SK-N-SH treated with all-trans-retinoic acid at 6 μM for 48 hours (cell line): ENCODE measurements at regions not wholly inside any gene's neighbourhood (a gene's known extent, or its start where the extent isn't known, plus 50 kb on each side); places are given as distances from the start of the nearest gene placed in this dataset.

Experiments
- BACH2 ChIP-seq: fragments of 250-450 bp; sonication (Bioruptor Pico); IDR thresholded peaks from 2 replicates; pipeline ENCODE4 v1.9.0; 2021; ENCODE audit warnings: mild to moderate bottlenecking, borderline replicate concordance
- ESRRG ChIP-seq: fragments of 250-450 bp; sonication (Bioruptor Pico); IDR thresholded peaks from 2 replicates; pipeline ENCODE4 v1.6.1; 2021; ENCODE audit warnings: mild to moderate bottlenecking
- ISL1 ChIP-seq: fragments of 250-450 bp; sonication (Bioruptor Pico); IDR thresholded peaks from 2 replicates; pipeline ENCODE4 v2.1.2; 2022; ENCODE audit warnings: mild to moderate bottlenecking, moderate library complexity
- ZC3H10 ChIP-seq: fragments of 250-450 bp; sonication (Bioruptor Pico); IDR thresholded peaks from 2 replicates; pipeline ENCODE4 v1.5.1; 2021; ENCODE audit warnings: mild to moderate bottlenecking, moderate library complexity
- ZFP3 ChIP-seq: fragments of 250-450 bp; sonication (Bioruptor Pico); IDR thresholded peaks from 2 replicates; pipeline ENCODE4 v1.5.0; 2020; ENCODE audit warnings: mild to moderate bottlenecking, moderate library complexity
- ZNF565 ChIP-seq: fragments of 450-650 bp; formaldehyde crosslinking; conservative IDR thresholded peaks from 2 replicates; pipeline ENCODE4 v1.5.0; 2020; ENCODE audit warnings: low read depth, mild to moderate bottlenecking, moderate library complexity
- ZNF70 ChIP-seq: fragments of 450-650 bp; formaldehyde crosslinking; IDR thresholded peaks from 2 replicates; pipeline ENCODE4 v1.5.0; 2020; ENCODE audit warnings: mild to moderate bottlenecking, moderate library complexity
- TF ChIP-seq, protein P1 (sequence below): fragments of 250-450 bp; sonication (Bioruptor Pico); IDR thresholded peaks from 2 replicates; pipeline ENCODE4 v1.8.0; 2020; ENCODE audit warnings: mild to moderate bottlenecking, moderate library complexity, borderline replicate concordance
- TF ChIP-seq, protein P2 (sequence below): fragments of 250-450 bp; sonication (Bioruptor Pico); IDR thresholded peaks from 2 replicates; pipeline ENCODE4 v1.5.1; 2020; ENCODE audit warnings: low read depth, mild to moderate bottlenecking, moderate library complexity
- TF ChIP-seq, protein P3 (sequence below): fragments of 250-450 bp; sonication (Bioruptor Pico); IDR thresholded peaks from 2 replicates; pipeline ENCODE4 v1.8.0; 2021; ENCODE audit warnings: low read depth, mild to moderate bottlenecking, moderate library complexity, borderline replicate concordance

DNA sequence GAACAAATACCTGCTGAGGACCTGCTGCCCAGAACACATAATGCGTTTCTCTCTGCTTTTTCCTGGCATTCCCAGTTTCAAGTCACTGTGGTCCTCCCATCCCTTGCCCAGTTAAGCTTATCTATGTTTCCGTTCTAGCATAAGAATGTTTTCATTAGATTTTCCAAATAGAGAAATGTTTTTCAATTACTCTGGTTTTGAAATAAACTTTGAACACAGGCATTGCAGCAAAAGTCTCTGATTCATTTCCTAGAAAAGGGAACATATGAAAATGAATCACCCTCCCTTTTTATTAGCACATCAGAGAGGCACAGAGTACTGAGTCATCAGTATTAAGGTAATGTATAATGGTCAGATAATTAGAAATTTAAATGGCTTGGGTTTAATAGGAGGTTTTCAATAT lies 201.1 kb upstream of the TMEM260 start:
- TF ChIP-seq ZNF70 (CRISPR knock-in tag) (no peak), ZNF565 (CRISPR knock-in tag) (no peak), ESRRG (CRISPR knock-in tag) (no peak), BACH2 (no peak), ZFP3 (CRISPR knock-in tag) (no peak), ZC3H10 (CRISPR knock-in tag) (no peak), ISL1 (CRISPR knock-in tag) (no peak)
- TF ChIP-seq, protein P1, sequence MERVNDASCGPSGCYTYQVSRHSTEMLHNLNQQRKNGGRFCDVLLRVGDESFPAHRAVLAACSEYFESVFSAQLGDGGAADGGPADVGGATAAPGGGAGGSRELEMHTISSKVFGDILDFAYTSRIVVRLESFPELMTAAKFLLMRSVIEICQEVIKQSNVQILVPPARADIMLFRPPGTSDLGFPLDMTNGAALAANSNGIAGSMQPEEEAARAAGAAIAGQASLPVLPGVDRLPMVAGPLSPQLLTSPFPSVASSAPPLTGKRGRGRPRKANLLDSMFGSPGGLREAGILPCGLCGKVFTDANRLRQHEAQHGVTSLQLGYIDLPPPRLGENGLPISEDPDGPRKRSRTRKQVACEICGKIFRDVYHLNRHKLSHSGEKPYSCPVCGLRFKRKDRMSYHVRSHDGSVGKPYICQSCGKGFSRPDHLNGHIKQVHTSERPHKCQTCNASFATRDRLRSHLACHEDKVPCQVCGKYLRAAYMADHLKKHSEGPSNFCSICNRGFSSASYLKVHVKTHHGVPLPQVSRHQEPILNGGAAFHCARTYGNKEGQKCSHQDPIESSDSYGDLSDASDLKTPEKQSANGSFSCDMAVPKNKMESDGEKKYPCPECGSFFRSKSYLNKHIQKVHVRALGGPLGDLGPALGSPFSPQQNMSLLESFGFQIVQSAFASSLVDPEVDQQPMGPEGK (CRISPR knock-in tag) = no peak
- TF ChIP-seq, protein P2, sequence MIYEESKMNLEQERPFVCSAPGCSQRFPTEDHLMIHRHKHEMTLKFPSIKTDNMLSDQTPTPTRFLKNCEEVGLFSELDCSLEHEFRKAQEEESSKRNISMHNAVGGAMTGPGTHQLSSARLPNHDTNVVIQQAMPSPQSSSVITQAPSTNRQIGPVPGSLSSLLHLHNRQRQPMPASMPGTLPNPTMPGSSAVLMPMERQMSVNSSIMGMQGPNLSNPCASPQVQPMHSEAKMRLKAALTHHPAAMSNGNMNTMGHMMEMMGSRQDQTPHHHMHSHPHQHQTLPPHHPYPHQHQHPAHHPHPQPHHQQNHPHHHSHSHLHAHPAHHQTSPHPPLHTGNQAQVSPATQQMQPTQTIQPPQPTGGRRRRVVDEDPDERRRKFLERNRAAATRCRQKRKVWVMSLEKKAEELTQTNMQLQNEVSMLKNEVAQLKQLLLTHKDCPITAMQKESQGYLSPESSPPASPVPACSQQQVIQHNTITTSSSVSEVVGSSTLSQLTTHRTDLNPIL = no peak
- TF ChIP-seq, protein P3, sequence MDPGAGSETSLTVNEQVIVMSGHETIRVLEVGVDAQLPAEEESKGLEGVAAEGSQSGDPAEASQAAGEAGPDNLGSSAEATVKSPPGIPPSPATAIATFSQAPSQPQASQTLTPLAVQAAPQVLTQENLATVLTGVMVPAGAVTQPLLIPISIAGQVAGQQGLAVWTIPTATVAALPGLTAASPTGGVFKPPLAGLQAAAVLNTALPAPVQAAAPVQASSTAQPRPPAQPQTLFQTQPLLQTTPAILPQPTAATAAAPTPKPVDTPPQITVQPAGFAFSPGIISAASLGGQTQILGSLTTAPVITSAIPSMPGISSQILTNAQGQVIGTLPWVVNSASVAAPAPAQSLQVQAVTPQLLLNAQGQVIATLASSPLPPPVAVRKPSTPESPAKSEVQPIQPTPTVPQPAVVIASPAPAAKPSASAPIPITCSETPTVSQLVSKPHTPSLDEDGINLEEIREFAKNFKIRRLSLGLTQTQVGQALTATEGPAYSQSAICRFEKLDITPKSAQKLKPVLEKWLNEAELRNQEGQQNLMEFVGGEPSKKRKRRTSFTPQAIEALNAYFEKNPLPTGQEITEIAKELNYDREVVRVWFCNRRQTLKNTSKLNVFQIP (CRISPR knock-in tag) = no peak
